T-helper 1 cell (primary cell): ENCODE measurements at regions not wholly inside any gene's neighbourhood (a gene's known extent, or its start where the extent isn't known, plus 50 kb on each side); places are given as distances from the start of the nearest gene placed in this dataset.
"Not testable (repeated sequence)": the region's sequence is repeated elsewhere in the genome, so short reads cannot be mapped to it uniquely, and the experiment has no call there.

Source experiments
- DNase-seq, 5 donors: peaks; one replicate each; pipeline ENCODE4 v3.0.0-alpha.2; 2012 to 2020

DNA sequence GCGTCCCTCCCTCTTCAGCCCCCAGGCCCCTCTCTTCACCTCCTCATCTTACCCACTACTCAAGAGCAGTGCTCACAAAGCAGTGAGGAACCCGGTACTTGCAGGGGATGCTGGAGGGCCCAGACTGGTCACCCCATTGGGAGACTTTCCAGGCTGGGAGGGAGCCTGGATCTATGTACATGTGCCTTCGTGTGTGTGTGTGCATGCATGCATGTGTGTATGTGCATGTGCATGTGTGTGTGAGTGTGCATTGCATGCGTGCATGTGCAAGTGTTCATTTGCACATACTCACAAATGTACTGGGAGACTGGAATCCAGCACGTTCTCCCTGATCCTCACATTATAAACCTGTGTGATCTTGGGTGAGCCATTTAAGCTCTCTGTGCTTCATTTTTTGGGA, 696.0 kb upstream of the EEF2KMT start:
- DNase-seq = no peak

DNA sequence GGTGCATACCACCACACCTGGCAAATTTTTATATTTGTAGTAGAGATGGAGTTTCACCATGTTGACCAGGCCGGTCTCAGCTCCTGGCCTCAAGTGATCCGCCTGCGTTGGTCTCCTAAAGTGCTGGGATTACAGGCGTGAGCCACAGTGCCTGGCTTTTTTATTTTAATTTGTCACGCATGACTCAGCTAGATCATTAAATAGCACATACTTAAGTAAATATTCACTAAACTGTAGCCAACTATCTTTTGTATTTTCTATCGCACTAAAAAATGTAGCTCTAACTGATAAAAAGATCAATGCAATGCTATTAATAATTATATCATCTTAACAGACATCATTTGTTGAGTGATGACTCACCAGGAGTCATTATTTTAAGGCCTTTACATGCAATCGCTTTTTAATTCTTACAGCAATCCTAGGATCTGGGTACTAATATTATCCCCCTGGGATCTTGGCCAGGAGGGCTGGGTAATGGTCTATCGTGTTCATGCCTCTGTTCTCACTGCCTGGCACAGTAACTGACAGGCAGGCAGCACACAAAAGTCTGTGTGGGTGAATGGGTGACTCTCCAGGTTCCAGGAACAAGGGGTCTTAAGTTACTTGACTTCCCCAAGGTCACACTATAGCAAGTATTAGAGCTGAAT, 693.5 kb upstream of the EEF2KMT start:
- DNase-seq = no peak

DNA sequence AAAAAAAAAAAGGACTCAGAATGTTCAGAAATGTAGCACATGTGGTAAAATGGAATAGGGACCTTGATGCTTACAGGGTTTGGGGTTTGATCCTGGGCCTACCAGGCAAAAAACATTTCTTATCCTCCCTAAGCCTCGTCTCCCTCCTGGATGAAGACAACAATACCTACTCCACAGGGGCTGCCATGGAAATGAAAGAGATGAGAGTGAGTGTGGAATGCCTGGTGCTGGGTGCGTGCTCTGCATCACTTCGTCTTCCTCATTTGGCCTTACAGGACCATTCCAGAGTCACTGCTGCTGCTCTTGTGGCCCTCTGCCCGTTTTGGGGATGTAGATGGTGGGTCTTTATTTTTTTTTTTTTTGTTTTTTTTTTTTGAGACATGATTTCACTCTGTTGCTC, 692.9 kb upstream of the EEF2KMT start:
- no peak for DNase-seq

DNA sequence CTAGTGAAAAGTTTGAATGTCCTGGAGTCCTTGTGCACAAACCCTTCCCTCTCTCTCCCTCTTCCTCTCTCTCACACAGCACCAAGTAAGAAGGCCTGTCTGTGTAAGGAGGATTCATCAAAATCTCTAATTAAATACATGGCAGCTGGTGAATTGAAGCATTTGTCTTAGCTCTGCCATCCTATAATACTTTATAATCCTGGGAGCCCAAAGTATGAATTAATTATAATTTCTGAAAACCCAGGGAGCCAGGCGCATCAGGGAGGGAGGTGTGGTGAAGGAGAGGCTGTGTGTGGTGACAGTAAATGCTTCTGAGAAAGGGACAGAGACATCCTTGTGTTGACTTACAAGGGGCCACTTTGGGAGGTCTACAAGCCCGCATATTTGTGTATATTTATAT, 691.4 kb upstream of the EEF2KMT start:
- no peak for DNase-seq

DNA sequence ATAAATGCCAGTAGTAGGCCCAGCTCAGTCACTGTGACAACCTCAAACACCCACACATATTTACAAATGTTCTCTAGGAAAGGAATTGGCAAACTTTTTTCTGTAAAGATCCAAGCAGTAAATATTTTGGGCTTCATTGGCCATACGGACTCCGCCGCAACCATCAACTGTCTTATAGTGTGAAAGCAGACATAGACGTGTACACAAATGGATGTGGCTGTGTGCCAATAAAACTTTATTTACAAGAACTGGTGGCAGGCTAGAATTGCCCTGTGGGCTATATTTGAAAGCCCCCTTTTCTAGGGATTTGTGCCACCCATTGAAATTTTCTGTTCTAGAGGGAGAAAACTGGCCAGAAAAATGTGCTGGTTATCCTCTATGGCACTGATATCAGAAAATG, 683.8 kb upstream of the EEF2KMT start:
- DNase-seq = no peak

DNA sequence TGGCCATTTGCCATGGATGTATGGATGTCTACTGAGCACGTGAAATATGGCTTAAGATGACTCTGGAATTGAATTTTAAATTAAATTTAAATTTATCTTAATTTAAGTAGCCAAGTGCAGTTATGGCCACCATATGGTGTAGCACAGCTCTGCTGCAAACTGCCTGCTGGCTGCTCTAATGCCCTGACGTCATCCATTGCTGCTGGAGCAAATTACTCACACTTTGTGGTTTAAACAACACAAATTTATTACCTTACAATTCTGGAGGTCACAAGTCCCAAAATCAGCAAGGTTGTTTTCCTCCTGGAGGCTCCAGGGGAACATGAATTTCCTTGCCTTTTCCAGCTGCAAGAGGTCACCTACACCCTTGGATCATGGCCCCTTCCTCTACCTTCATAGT, 679.3 kb upstream of the EEF2KMT start:
- DNase-seq = no peak

DNA sequence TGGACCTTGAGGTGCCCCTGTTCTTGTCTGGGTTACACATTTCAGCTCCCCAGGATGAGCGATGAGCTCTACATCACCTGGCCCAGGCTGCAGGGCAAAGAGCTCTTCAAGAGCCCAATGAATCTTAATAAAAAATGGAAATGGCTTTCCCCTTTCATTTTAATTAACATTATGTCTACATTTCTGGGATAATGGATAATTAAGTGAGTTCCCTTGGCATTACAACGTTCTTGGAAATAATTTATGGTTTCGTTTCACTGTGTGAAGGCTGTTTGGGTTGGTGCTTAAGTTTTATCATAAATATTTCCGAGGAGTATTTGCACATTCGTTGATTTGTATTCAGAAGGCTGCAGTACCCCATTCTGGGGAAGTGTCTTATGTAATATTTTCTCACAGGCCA, 678.3 kb upstream of the EEF2KMT start:
- DNase-seq = no peak

DNA sequence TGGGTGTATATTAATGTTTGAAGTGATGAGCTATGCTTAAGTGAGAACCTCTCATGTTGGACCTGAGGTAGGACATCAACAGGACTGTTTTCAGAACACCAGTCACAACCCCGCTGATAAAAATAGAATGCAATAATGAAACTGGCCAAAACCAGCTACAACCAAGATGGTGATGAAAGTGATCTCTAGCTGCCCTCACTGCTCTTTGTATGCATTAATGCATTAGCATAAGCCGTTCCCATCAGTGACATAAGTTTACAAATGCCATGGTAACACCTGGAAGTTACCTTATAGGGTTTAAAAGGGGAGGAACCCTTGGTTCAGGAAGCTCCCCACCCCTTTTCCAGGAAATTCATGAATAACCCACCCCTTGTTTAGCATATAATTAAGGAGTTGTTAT, 672.5 kb upstream of the EEF2KMT start:
- DNase-seq = no peak

DNA sequence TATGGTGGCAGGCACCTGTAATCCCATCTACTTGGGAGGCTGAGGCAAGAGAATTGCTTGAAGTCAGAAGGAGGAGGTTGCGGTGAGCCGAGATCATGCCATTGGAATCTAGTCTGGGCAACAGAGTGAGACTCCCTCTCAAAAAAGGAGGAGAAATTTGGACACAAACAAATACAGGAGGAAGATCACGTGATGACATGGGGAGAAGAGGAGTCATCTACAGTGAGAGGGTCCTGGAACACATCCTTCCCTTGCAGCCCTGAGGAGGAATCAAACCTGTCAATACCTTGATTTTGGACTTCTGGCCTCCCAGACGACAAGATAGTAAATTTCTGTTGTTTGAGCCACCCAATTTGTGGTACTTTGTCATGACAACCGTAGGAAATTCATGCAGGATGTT, 671.9 kb upstream of the EEF2KMT start:
- no peak for DNase-seq

DNA sequence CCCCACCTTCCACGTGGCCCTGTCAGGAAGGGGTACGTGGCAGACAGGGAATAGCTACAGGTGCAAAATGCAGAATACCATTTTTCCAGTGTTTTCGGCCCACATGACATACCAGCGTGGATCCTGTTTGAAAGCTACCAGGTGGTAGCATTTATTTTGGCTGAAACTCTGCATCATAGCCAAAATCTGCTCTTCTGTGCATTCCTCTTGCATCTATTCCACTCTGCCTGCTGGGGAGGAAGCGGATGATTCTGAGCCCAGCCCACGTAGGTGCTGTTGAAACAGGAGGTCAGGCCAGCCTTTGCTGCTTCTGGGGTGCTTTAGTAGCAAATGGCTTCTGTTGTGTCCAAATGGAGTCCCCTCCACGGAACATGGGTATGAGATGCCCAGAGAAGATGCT, 670.9 kb upstream of the EEF2KMT start:
- no peak for DNase-seq

DNA sequence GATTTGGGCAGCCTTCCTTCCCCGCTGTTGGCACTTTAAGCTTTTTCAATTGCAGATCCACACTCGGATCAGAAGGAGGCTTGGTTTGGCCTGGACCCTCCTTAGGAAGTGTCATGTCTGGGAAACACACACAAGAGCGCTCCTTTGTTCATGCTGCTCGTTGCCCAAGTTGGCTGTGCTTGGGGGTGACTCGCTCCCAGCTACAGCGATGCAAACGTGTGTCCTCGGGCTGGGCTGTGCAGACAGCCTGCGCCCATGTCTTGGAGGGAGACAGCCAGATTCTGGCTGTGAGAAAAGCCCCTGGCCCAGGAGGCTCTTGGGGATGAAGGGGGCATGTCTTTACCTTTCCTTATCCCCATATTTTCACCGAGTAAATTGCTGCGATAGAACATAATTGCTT, 665.6 kb upstream of the EEF2KMT start:
- DNase-seq = no peak

DNA sequence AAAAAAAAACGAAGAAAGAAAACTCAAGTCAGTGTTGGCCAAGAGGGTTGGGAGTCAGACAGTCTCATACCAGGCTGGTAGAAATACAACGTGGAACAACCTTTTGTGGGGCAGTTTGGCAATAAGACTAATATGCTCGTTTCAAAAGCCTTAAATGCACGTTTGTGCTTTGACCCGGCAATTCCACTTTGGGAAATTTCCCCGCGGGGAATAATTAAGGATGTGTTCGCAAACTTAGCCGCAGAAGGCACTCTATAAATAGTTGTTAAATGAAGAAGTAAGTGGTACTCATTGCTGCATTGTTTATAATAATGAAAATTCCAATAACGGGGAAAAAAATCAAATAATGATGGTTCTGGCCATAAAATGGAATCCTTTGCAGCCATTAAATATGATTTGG, 664.8 kb upstream of the EEF2KMT start:
- DNase-seq = no peak

DNA sequence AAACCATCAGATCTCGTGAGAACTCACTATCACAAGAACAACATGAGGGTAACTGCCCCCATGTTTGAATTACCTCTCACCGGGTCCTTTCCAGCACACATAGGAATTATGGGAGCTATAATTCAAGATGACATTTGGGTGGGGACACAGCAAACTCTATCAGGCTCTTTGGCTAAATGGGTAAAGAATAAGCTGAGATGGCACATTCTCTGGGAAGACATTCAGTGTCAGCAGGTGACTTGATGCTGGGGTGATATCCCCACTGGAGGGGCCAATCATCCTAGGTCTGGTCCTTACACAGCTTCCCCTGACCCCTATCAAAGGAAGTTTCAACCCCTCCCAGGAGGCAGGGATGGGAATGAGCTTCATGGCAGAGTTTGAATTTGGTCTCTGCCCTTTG, 664.0 kb upstream of the EEF2KMT start:
- DNase-seq = no peak

DNA sequence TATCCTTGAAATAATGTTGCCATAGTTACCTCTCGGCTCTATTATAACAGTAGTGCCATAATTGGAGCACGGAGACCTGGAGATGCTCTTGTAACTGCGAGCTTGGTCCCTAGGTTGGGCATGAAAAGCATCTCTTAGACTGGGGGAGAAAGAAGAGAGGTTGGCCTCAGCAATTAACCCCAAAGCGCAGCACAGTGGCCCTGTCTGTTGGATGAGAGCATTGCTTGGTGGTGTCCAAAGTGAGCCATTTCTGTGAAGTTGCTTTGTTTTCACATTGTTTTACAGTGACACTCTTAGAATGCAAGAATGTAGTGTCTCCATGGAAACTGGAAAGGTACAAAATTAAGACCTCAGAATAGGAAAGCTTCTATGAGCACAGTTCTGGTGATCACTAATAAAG, 660.7 kb upstream of the EEF2KMT start:
- DNase-seq = no peak

DNA sequence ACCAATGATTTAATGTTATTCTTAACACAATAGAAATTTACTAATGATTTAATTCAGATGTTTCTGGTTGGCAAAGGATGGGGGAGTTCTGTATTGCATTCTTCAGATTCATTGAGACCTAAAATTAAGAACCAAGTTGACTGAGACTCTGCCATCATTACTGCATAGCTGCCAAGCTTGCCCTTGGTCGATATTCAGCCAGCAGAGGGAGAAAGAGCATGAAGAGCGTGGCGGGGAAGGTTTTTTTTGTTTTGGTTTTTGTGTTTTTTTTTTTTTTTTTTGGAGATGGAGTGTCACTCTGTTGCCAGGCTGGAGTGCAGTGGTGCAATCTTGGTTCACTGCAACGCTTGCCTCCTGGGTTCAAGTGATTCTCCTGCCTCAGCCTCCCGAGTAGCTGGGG, 659.4 kb upstream of the EEF2KMT start:
- no peak for DNase-seq

DNA sequence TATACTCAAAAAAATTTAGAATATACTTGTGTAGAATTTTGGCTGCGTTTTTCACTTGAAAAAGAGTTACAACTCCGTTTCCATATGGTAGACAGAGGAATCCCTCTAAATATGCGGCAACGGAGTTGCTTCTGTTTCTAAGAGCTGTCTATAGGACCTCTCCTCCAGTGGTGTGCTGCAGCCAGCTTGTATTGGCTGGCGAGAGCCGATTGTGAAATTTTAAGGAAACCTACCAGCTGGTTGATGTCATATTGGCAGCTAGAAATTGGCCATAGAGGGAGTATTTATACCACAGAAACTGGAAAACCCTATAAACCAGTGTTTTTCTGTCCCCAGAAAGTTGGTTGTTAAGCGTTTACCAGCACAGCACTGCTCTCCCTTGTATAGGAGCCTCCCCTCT, 655.8 kb upstream of the EEF2KMT start:
- no peak for DNase-seq

DNA sequence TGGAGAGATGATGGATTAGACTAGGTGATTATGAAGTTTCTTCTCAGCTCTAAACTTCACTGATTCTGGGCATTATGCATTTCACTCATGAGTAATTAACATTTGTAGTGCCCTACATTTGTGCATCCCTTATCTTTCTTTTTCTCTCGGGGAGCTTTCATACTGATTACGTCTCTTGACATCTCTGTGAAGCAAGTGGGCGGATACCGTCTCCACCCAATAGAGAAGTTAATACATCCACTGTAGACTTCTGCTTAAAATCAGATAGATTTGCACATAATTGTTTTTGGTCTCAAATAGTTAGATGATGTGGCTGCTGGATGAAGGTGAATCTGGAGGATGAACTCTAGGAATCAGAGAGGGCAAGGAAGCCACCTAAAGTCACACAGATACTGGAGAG, 653.6 kb upstream of the EEF2KMT start:
- no peak for DNase-seq

DNA sequence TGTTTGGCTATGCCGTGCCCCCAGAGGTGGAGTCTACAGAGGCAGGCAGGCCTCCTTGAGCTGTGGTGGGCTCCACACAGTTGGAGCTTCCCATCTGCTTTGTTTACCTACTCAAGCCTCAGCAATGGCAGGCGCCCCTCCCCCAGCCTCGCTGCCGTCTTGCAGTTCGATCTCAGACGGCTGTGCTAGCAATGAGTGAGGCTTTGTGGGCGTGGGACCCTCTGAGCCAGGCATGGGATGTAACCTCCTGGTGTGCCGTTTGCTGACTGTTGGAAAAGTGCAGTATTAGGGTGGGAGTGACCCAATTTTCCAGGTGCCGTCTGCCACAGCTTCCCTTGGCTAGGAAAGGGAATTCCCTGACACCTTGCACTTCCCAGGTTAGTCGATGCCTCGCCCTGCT, 652.8 kb upstream of the EEF2KMT start:
- not testable (repeated sequence) for DNase-seq

DNA sequence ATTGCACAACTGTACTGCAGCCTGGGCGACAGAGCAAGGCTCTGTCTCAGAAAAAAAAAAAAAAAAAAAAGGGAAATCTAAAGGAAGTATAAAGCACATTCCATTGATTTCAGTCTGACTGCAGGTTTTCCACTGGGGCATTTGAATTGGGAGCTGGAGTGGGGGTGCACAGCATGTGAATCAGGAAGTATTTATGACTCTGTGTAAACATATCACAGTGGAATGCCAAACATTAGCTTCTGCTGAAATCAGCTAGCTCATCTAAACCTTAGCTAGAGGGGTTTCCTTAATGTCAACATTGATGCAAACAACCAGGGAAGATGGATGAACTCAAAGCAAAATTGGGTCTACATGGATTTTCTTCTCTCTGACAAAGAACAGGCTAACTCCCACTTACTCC, 641.0 kb upstream of the EEF2KMT start:
- no peak for DNase-seq

DNA sequence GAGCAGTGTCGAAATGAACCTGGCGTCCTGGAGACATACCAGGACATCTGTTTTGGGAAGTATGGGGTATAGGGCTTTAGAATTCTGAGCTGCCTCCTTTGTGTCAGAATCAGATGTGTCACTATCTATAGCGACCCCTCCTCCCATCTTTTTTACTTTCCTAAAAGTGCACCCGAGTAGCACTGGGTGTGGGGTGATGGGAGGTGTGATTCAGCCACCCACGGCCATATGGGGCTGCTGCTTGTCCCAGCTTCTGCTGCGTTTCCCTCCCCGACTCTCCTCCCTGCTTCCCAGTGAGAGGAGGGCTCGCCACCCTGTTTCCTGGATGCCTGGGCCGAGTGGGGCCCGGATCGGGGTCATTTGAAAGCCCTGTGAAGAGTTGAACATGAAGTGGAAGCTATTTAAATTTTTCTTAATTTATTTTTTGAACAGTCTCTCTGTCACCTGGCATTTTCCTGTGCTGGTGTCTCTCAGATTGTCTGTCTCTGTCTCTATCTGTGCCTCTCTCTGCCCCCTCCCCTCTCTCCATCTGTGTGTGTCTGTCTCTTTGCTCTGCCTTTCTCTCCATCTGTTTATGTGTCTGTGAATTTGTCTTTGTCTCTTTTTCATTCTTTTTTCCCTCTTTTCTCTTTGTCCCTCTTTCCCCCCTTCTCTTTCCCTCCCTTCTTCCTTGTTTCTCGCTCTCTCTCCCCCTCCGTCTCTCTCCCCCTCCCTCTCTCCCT, 638.8 kb upstream of the EEF2KMT start:
- no peak for DNase-seq

DNA sequence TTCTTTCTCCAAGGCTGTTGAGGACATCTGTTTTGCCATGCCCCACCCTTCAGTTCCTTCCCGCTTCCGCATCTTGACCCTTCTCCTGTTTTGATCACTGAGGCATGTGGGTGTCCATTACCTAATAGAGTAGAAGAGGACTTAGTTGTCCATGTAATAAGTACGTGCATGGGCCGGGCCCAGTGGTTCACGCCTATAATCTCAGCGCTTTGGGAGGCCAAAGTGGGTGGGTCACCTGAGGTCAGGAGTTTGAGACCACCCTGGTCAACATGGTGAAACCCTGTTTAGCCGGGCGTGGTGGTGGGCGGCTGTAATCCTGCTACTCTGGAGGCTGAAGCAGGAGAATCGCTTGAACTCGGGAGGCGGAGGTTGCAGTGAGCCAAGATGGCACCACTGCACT, 637.8 kb upstream of the EEF2KMT start:
- no peak for DNase-seq

DNA sequence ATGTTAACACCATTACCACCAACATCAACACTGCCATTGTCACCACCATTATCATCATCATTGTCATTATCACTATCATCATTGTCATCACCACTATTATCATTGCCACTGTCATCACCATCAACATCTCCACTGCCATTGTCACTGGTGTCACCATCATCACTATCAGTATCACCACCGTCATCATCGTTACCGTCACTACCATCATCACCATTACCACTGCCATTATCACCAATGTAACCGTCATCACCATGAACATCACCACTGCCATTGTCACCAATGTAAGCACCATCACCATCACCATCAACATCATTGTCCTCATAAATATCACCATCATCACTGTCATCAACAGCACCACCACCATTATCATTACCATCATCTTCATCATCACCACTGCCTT, 633.2 kb upstream of the EEF2KMT start:
- DNase-seq = no peak

DNA sequence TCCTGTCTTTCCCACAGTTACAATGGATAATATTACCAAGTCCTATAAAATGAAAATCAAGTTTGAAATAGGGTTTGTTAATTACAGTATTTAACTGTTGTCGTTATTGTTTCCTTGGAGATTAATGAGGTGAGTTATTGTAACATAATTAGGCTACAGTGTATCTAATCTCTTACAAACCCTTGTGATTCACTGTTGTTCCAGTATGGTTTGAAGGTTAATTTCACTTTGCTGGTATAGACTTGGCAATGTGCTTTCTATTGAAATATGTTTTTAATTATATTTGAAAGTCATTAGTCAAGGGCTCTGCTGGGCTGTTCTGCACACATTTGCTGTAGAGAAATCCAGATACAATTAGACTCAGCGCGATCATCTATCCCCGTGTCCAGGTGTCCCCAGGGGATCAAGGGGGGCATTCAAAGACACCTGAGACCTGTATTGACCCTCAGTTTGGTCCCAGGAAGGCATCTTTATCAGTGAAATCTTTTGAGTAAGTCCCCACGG, 624.6 kb upstream of the EEF2KMT start:
- no peak for DNase-seq

DNA sequence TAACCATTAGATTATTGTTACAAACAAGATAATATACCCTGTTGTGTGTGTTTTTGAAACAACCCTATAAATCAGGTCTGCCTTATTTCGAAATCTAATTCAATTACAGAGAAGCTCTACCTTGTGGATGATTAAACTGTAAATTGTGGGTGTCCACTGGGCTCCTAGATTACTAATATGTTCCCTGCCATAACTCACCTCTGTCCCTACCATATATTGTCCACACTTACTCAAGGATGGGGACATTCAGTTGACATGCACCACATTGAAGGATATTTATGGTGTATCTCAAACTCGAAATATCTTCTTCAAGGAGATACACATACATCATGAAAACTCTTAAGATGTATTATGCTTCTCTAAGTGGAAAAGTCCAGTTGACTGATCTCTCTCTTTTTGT, 617.6 kb upstream of the EEF2KMT start:
- no peak for DNase-seq

DNA sequence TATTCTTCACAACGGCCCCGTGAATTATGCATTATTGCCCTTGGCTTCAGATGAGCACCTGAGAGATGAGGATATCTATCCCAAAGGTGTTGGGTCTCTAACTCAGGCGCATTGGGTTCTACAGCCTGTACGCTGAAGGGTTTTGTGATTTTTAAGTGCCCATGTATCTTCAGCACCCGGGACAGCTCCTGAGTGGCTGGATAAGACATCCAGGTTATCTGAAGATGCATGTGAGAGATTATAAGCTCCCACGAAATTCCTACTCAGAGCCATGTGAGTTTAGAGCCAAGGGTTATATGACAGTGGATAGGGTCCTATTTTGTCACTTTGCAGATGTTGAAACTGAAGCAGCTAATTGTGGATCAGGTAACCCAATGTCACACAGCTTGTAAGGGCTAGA, 612.3 kb upstream of the EEF2KMT start:
- no peak for DNase-seq
